ENCODE measurements at regions not wholly inside any gene's neighbourhood (a gene's known extent, or its start where the extent isn't known, plus 50 kb on each side); places are given as distances from the start of the nearest gene placed in this dataset.

DNA sequence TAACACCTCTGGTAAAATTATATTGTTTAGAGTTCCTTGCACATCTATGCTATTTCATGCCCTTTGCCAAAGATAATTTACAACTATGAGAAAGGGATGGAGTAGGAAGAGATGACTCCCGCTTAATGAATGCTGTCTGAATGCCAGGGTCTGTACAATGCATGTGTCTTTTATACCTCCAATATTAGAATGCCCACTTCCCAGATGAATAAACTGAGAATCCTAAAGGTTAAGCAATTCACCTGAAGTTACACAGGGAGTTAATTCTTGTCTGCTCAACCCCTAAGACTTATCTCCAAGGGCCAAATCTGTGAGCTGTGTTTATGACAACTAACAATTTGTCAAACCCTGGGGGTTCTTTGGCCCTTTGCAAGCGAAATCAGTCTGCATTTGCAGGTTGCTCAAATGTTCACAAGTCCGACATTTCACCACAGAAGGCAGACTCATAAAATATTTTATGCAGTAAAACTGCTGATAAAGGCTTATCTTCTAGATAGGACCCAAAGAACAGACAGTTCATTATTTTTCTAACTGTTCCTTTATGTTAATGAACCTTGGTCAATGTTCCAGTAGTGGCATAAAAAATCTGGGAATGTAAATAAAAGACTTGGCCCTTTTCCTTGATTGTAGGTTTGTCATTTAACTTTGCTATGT, 50.2 kb upstream of the ATP1A1 start:
- H3K36me3 Mint-ChIP-seq (ENCODE audit: low read depth), result no peaks in the 10 kb centered on the region
- no peaks in the 10 kb centered on the region for H3K27me3 Mint-ChIP-seq (ENCODE audit: low read depth, poor library complexity)
- H3K4me1 Mint-ChIP-seq, result peaks cover 9% of the 10 kb centered on the region
- H3K4me3 Mint-ChIP-seq, result no peak overlapping the region
- TF ChIP-seq, protein P1, sequence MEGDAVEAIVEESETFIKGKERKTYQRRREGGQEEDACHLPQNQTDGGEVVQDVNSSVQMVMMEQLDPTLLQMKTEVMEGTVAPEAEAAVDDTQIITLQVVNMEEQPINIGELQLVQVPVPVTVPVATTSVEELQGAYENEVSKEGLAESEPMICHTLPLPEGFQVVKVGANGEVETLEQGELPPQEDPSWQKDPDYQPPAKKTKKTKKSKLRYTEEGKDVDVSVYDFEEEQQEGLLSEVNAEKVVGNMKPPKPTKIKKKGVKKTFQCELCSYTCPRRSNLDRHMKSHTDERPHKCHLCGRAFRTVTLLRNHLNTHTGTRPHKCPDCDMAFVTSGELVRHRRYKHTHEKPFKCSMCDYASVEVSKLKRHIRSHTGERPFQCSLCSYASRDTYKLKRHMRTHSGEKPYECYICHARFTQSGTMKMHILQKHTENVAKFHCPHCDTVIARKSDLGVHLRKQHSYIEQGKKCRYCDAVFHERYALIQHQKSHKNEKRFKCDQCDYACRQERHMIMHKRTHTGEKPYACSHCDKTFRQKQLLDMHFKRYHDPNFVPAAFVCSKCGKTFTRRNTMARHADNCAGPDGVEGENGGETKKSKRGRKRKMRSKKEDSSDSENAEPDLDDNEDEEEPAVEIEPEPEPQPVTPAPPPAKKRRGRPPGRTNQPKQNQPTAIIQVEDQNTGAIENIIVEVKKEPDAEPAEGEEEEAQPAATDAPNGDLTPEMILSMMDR (IDR thresholded peaks at IDR 0.05), result no peak
- no peak overlapping the region for H3K27ac Mint-ChIP-seq
- DNase-seq, result no peak
- H3K9me3 Mint-ChIP-seq, result no peaks in the 10 kb centered on the region

Measured in nephron progenitor cell (in vitro differentiated cells).